Endodermal cell (in vitro differentiated cells): ENCODE measurements at regions not wholly inside any gene's neighbourhood (a gene's known extent, or its start where the extent isn't known, plus 50 kb on each side); places are given as distances from the start of the nearest gene placed in this dataset.

ENCODE experiments used
- DNase-seq: peaks from one replicate; pipeline ENCODE4 v3.0.0-alpha.2; 2017
- H3K27ac ChIP-seq: 2 replicates; pipeline ENCODE4 v1.5.1; 2013; ENCODE audit warnings: mild to moderate bottlenecking, low read depth, low read length, moderate library complexity
- H3K27me3 ChIP-seq: 2 replicates; pipeline ENCODE4 v1.6.1; 2013; ENCODE audit warnings: mild to moderate bottlenecking, low read length, moderate library complexity; ENCODE audit not compliant: insufficient read depth, control insufficient read depth, poor library complexity, severe bottlenecking
- H3K36me3 ChIP-seq: 2 replicates; pipeline ENCODE4 v1.7.0; 2013; ENCODE audit warnings: mild to moderate bottlenecking, low read length, moderate library complexity; ENCODE audit not compliant: control insufficient read depth, insufficient read depth
- H3K4me1 ChIP-seq: one replicate; pipeline ENCODE4 v1.7.0; 2013; ENCODE audit warnings: low read length; ENCODE audit not compliant: control insufficient read depth, insufficient read depth
- H3K4me3 ChIP-seq: 2 replicates; pipeline ENCODE4 v1.5.1; 2013; ENCODE audit warnings: mild to moderate bottlenecking, low read length, moderate library complexity
- H3K9ac ChIP-seq: 2 replicates; pipeline ENCODE4 v1.6.1; 2013; ENCODE audit warnings: mild to moderate bottlenecking, low read length, moderate library complexity; ENCODE audit not compliant: poor library complexity, severe bottlenecking; ENCODE audit errors: extremely low read depth
- H3K9me3 ChIP-seq: 2 replicates; pipeline ENCODE4 v1.6.1; 2013; ENCODE audit warnings: mild to moderate bottlenecking, low read length, moderate library complexity; ENCODE audit not compliant: control insufficient read depth
- H3K27ac Mint-ChIP-seq: 2 replicates; pipeline ENCODE4 v1.8.0; 2020; ENCODE audit warnings: mixed read lengths
- H3K27me3 Mint-ChIP-seq: 2 replicates; pipeline ENCODE4 v1.8.0; 2021; ENCODE audit warnings: mild to moderate bottlenecking, mixed read lengths; ENCODE audit not compliant: insufficient read depth
- H3K36me3 Mint-ChIP-seq: 2 replicates; pipeline ENCODE4 v1.8.0; 2020; ENCODE audit warnings: low read depth, mixed read lengths
- H3K4me1 Mint-ChIP-seq: 2 replicates; pipeline ENCODE4 v1.8.0; 2020; ENCODE audit warnings: mixed read lengths
- H3K4me3 Mint-ChIP-seq: 2 replicates; pipeline ENCODE4 v1.8.0; 2020; ENCODE audit warnings: mild to moderate bottlenecking, moderate library complexity, mixed read lengths
- H3K9me3 Mint-ChIP-seq: 2 replicates; pipeline ENCODE4 v1.8.0; 2020; ENCODE audit warnings: mild to moderate bottlenecking, mixed read lengths
- CTCF ChIP-seq: fragments of 200-600 bp; sonication (generic); conservative IDR thresholded peaks from 2 replicates; pipeline ENCODE4 v1.5.0; 2021; ENCODE audit warnings: antibody characterized with exemption, mild to moderate bottlenecking
- WGBS, 2 experiments: methylation state at CpG; one replicate each; pipeline versions ENCODE4 v1.1.5 to v1.1.7; 2013; ENCODE audit warnings: missing lambda C conversion rate in 2 of 2, mixed read lengths in 1 of 2; ENCODE audit not compliant: insufficient coverage in 1 of 2, insufficient read length in 1 of 2; 5-methylcytosine and 5-hydroxymethylcytosine counted together

DNA sequence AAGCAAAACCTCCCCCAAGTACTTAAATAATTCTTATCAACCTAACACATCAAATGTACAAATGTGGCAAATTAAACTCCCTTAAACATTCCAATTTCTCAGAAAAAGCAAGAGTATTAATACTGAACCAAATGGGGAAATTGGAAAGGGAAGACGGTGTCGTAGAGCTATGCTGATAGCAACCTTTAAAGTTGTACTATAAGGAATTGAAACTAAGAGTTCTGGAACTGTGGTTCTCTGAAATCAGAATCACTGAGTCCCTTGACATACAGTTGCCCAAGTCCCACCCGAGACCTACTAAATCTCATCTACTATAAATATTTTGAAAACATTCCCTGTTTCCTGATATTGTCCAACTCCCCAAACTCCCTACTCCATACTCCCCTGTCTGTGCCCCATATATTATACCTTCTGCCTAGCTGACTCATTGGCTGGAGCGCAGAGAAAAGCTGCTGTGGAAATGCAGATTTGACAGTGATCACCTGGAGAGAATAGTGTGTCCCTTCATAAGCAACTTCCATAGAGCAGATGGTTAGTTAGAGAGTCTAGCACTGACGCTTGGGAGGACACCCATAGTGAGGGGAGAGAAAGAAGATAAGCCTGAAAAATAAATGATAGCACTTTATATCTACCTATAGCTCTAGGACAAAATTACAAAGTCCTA lies 51.4 kb upstream of the ITM2B start:
- Mint-ChIP-seq H3K27me3 (no peaks in the 10 kb centered on the region), H3K27ac (no peak overlapping the region), H3K36me3 (no peaks in the 10 kb centered on the region), H3K4me3 (no peak overlapping the region), H3K9me3 (no peaks in the 10 kb centered on the region), H3K4me1 (no peaks in the 10 kb centered on the region)
- Histone ChIP-seq H3K9me3 (no peaks in the 10 kb centered on the region), H3K36me3 (no peaks in the 10 kb centered on the region), H3K27ac (no peak overlapping the region), H3K4me1 (no peaks in the 10 kb centered on the region), H3K4me3 (no peak overlapping the region), H3K27me3 (no peaks in the 10 kb centered on the region), H3K9ac (no peak overlapping the region)
- TF ChIP-seq CTCF, result no peak
- 91 to 100% methylated on average over 4 of the region's 5 CpGs for WGBS, 2 experiments
- DNase-seq, result no peak

- Histone ChIP-seq H3K4me1 (no peaks in the 10 kb centered on the region), H3K9ac (no peak overlapping the region), H3K4me3 (no peak overlapping the region), H3K27me3 (no peaks in the 10 kb centered on the region), H3K36me3 (no peaks in the 10 kb centered on the region), H3K27ac (no peak overlapping the region), H3K9me3 (no peaks in the 10 kb centered on the region)
- Mint-ChIP-seq H3K27ac (no peak overlapping the region), H3K4me3 (no peak overlapping the region), H3K4me1 (no peaks in the 10 kb centered on the region), H3K27me3 (no peaks in the 10 kb centered on the region), H3K9me3 (peaks cover 4% of the 10 kb centered on the region), H3K36me3 (no peaks in the 10 kb centered on the region)
- no peak for DNase-seq
- TF ChIP-seq CTCF, result no peak
- 86 to 100% methylated on average over 2 of the region's 2 CpGs for WGBS, 2 experiments
These were observed 54.9 kb upstream of the ITM2B start for GRCh38 chr13:48178126-48178525.

GRCh38 chr13:48176781-48177180 lies 56.2 kb upstream of the ITM2B start:
- Mint-ChIP-seq H3K9me3 (peaks cover 10% of the 10 kb centered on the region), H3K4me1 (no peaks in the 10 kb centered on the region), H3K4me3 (no peak overlapping the region), H3K27me3 (no peaks in the 10 kb centered on the region), H3K36me3 (no peaks in the 10 kb centered on the region), H3K27ac (no peak overlapping the region)
- 96 to 100% methylated on average over 1 to 6 of the region's 6 CpGs for WGBS, 2 experiments
- no peak overlapping the region for H3K4me3 ChIP-seq
- H3K4me1 ChIP-seq, result no peaks in the 10 kb centered on the region
- DNase-seq, result no peak
- no peak overlapping the region for H3K9ac ChIP-seq
- H3K27me3 ChIP-seq, result no peaks in the 10 kb centered on the region
- H3K36me3 ChIP-seq, result no peaks in the 10 kb centered on the region
- H3K27ac ChIP-seq, result no peak overlapping the region
- peaks cover 6% of the 10 kb centered on the region for H3K9me3 ChIP-seq
- TF ChIP-seq CTCF, result no peak
